ENCODE measurements at regions not wholly inside any gene's neighbourhood (a gene's known extent, or its start where the extent isn't known, plus 50 kb on each side); places are given as distances from the start of the nearest gene placed in this dataset.

DNA sequence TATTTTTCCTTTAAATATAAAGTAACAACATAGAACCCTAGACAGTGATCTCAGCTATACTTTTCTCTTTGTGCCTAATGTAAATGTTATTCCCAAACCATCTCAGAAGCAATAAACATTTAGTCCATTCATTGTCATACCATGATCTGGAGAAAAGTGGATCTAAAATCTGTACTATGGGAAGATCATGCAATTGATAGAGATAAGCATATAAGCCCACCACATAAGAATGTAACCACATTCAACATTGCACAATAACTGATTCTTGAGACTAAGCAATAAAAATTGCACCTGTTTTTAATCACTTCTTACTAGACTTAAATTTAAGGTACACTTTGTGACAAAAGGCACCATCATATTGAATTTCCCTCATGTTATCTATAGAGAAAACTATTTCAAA lies 1403.0 kb upstream of the C9orf72 start:
- TF ChIP-seq, protein P1, sequence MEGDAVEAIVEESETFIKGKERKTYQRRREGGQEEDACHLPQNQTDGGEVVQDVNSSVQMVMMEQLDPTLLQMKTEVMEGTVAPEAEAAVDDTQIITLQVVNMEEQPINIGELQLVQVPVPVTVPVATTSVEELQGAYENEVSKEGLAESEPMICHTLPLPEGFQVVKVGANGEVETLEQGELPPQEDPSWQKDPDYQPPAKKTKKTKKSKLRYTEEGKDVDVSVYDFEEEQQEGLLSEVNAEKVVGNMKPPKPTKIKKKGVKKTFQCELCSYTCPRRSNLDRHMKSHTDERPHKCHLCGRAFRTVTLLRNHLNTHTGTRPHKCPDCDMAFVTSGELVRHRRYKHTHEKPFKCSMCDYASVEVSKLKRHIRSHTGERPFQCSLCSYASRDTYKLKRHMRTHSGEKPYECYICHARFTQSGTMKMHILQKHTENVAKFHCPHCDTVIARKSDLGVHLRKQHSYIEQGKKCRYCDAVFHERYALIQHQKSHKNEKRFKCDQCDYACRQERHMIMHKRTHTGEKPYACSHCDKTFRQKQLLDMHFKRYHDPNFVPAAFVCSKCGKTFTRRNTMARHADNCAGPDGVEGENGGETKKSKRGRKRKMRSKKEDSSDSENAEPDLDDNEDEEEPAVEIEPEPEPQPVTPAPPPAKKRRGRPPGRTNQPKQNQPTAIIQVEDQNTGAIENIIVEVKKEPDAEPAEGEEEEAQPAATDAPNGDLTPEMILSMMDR (IDR thresholded peaks at IDR 0.05) = no peak
- TF ChIP-seq EP300 (IDR thresholded peaks at IDR 0.05) = no peak
- no peak for TF ChIP-seq POLR2A (IDR thresholded peaks at IDR 0.05)

All from ovary (tissue), 3 donors.